ENCODE measurements at regions not wholly inside any gene's neighbourhood (a gene's known extent, or its start where the extent isn't known, plus 50 kb on each side); places are given as distances from the start of the nearest gene placed in this dataset.

DNA sequence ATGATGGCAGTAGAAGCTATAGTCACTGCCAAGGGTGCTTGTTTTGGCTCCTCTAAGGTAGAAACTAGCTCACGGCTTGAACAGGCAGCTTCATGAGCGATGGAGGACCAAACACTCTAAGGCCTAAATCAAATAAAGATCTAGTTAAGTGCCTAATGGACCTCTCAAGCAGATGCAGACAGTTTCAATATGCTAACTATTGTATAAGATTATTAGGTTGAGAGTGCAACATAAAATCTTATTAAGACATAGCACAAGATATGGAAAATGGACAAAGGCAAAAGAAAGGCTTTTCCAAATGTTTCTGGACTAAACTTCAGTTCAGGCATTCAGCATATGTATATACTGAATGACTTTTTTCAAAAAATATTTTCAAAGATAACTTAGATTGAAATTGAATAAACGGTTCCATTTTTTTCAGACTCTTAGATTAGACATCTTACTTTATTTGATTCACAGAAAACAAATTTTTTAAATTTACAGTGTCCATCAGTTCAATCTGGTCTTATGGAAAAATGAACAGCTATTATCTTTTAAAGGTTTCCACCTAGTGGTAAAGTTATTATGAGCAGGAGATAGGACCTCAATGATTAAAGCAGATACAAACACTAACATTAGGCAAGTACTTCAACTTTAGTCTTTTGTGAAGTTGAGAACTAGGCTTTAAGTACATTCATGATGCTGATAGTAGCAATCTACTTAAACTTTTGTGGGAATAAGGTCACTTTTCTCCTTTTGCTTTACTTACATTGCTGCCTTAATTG is 1167.7 kb downstream of the MAT2B start:
- DNase-seq (ENCODE audit: low spot score) = no peak
- 69% methylated on average over 3 of the region's 3 CpGs for WGBS
- H3K27ac ChIP-seq (ENCODE audit: low read depth in 1 of 2, low read length in 2 of 2) = no peak overlapping the region
- H3K9ac ChIP-seq (ENCODE audit: low read depth in 1 of 2, low read length in 2 of 2) = no peak overlapping the region
- H3K4me1 ChIP-seq (ENCODE audit: control insufficient read depth in 4 of 4, insufficient read depth in 4 of 4, low read length in 3 of 4) = no peaks in the 10 kb centered on the region
- no peaks in the 10 kb centered on the region for H3K36me3 ChIP-seq (ENCODE audit: control insufficient read depth in 4 of 4, insufficient read depth in 3 of 4, low read depth in 1 of 4, low read length in 3 of 4)
- no peaks in the 10 kb centered on the region for H3K9me3 ChIP-seq (ENCODE audit: control insufficient read depth in 4 of 4, low read length in 3 of 4)
- H3K4me3 ChIP-seq (ENCODE audit: low read depth in 1 of 3, low read length in 3 of 3) = no peak overlapping the region
- peak; percentile 10 to 22 for TF ChIP-seq RAD21 (IDR thresholded peaks at IDR 0.05)
- no peak for TF ChIP-seq NR2F2 (IDR thresholded peaks at IDR 0.05)
- no peaks in the 10 kb centered on the region for H3K27me3 ChIP-seq (ENCODE audit: control insufficient read depth in 4 of 4, insufficient read depth in 4 of 4, low read length in 3 of 4)

- DNase-seq (ENCODE audit: low spot score) = no peak
Observed at GRCh38 chr5:164679461-164679860, 1174.0 kb downstream of the MAT2B start.

More at GRCh38 chr5:164679461-164679860, 1174.0 kb downstream of the MAT2B start:
- H3K27ac ChIP-seq (ENCODE audit: low read depth in 1 of 2, low read length in 2 of 2) = no peak overlapping the region
- no peaks in the 10 kb centered on the region for H3K9me3 ChIP-seq (ENCODE audit: control insufficient read depth in 4 of 4, low read length in 3 of 4)
- no peak overlapping the region for H3K4me3 ChIP-seq (ENCODE audit: low read depth in 1 of 3, low read length in 3 of 3)
- H3K27me3 ChIP-seq (ENCODE audit: control insufficient read depth in 4 of 4, insufficient read depth in 4 of 4, low read length in 3 of 4) = peaks cover 0 to 3% (median 0%) of the 10 kb centered on the region in 4 donors
- H3K4me1 ChIP-seq (ENCODE audit: control insufficient read depth in 4 of 4, insufficient read depth in 4 of 4, low read length in 3 of 4) = no peaks in the 10 kb centered on the region
- no peaks in the 10 kb centered on the region for H3K36me3 ChIP-seq (ENCODE audit: control insufficient read depth in 4 of 4, insufficient read depth in 3 of 4, low read depth in 1 of 4, low read length in 3 of 4)
- TF ChIP-seq TAF1 (conservative IDR thresholded peaks at IDR 0.05) (no peak), JUND (IDR thresholded peaks at IDR 0.05) (no peak), FOXA1 (IDR thresholded peaks at IDR 0.05) (no peak), CTCF (IDR thresholded peaks at IDR 0.05; ENCODE audit: low read depth, low read length, missing input control) (no peak), HNF4A (conservative IDR thresholded peaks at IDR 0.05) (no peak), GABPA (IDR thresholded peaks at IDR 0.05 in 1 of 2, conservative IDR thresholded peaks at IDR 0.05 in 1 of 2) (no peak), HNF4G (IDR thresholded peaks at IDR 0.05) (no peak), NR2F2 (IDR thresholded peaks at IDR 0.05) (no peak), YY1 (IDR thresholded peaks at IDR 0.05) (no peak), SP1 (IDR thresholded peaks at IDR 0.05) (no peak)
- TF ChIP-seq, protein P1, sequence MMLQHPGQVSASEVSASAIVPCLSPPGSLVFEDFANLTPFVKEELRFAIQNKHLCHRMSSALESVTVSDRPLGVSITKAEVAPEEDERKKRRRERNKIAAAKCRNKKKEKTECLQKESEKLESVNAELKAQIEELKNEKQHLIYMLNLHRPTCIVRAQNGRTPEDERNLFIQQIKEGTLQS (IDR thresholded peaks at IDR 0.05) = no peak
- TF ChIP-seq, protein P2, sequence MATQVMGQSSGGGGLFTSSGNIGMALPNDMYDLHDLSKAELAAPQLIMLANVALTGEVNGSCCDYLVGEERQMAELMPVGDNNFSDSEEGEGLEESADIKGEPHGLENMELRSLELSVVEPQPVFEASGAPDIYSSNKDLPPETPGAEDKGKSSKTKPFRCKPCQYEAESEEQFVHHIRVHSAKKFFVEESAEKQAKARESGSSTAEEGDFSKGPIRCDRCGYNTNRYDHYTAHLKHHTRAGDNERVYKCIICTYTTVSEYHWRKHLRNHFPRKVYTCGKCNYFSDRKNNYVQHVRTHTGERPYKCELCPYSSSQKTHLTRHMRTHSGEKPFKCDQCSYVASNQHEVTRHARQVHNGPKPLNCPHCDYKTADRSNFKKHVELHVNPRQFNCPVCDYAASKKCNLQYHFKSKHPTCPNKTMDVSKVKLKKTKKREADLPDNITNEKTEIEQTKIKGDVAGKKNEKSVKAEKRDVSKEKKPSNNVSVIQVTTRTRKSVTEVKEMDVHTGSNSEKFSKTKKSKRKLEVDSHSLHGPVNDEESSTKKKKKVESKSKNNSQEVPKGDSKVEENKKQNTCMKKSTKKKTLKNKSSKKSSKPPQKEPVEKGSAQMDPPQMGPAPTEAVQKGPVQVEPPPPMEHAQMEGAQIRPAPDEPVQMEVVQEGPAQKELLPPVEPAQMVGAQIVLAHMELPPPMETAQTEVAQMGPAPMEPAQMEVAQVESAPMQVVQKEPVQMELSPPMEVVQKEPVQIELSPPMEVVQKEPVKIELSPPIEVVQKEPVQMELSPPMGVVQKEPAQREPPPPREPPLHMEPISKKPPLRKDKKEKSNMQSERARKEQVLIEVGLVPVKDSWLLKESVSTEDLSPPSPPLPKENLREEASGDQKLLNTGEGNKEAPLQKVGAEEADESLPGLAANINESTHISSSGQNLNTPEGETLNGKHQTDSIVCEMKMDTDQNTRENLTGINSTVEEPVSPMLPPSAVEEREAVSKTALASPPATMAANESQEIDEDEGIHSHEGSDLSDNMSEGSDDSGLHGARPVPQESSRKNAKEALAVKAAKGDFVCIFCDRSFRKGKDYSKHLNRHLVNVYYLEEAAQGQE (IDR thresholded peaks at IDR 0.05) = no peak
- TF ChIP-seq, protein P3, sequence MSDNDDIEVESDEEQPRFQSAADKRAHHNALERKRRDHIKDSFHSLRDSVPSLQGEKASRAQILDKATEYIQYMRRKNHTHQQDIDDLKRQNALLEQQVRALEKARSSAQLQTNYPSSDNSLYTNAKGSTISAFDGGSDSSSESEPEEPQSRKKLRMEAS (IDR thresholded peaks at IDR 0.05) = no peak
- TF ChIP-seq, protein P4, sequence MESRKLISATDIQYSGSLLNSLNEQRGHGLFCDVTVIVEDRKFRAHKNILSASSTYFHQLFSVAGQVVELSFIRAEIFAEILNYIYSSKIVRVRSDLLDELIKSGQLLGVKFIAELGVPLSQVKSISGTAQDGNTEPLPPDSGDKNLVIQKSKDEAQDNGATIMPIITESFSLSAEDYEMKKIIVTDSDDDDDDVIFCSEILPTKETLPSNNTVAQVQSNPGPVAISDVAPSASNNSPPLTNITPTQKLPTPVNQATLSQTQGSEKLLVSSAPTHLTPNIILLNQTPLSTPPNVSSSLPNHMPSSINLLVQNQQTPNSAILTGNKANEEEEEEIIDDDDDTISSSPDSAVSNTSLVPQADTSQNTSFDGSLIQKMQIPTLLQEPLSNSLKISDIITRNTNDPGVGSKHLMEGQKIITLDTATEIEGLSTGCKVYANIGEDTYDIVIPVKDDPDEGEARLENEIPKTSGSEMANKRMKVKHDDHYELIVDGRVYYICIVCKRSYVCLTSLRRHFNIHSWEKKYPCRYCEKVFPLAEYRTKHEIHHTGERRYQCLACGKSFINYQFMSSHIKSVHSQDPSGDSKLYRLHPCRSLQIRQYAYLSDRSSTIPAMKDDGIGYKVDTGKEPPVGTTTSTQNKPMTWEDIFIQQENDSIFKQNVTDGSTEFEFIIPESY (IDR thresholded peaks at IDR 0.05) = no peak
- H3K9ac ChIP-seq (ENCODE audit: low read depth in 1 of 2, low read length in 2 of 2) = no peak overlapping the region

Measured in liver (tissue), 8 donors.